Small intestine (tissue), 7 donors: ENCODE measurements at regions not wholly inside any gene's neighbourhood (a gene's known extent, or its start where the extent isn't known, plus 50 kb on each side); places are given as distances from the start of the nearest gene placed in this dataset.

Source experiments
- DNase-seq, 2 donors: peaks; one replicate each; pipeline versions ENCODE4 v3.0.0 to v3.0.0-alpha.2; 2013
- FAIRE-seq: peaks from 2 replicates; lab custom pipeline; 2012; peaks lifted over from hg19 to GRCh38; lab: Jason Lieb, UNC
- H3K27ac ChIP-seq, 3 donors: one replicate each; pipeline ENCODE4 v1.5.1; 2013; ENCODE audit warnings: low read length in 2 of 3, mild to moderate bottlenecking in 2 of 3, control low read depth in 1 of 3, inconsistent platforms in 1 of 3, low read depth in 1 of 3, moderate library complexity in 1 of 3
- H3K27me3 ChIP-seq, 3 donors: one replicate each; pipeline ENCODE4 v1.6.1; 2013; ENCODE audit warnings: low read length in 3 of 3, inconsistent platforms in 1 of 3; ENCODE audit not compliant: control insufficient read depth in 3 of 3, insufficient read depth in 3 of 3
- H3K36me3 ChIP-seq, 3 donors: one replicate each; pipeline ENCODE4 v1.6.1; 2013; ENCODE audit warnings: low read length in 3 of 3, inconsistent platforms in 1 of 3, low read depth in 1 of 3, mild to moderate bottlenecking in 1 of 3, moderate library complexity in 1 of 3; ENCODE audit not compliant: control insufficient read depth in 3 of 3, insufficient read depth in 2 of 3
- H3K4me1 ChIP-seq, 3 donors: one replicate each; pipeline ENCODE4 v1.6.1; 2013; ENCODE audit warnings: low read length in 2 of 3, inconsistent platforms in 1 of 3, low read depth in 1 of 3, mild to moderate bottlenecking in 1 of 3, moderate library complexity in 1 of 3; ENCODE audit not compliant: control insufficient read depth in 3 of 3, insufficient read depth in 2 of 3
- H3K4me3 ChIP-seq, 3 donors: one replicate each; pipeline ENCODE4 v1.5.1; 2013; ENCODE audit warnings: low read length in 3 of 3, control low read depth in 1 of 3, inconsistent platforms in 1 of 3, low read depth in 1 of 3, mild to moderate bottlenecking in 1 of 3, moderate library complexity in 1 of 3
- H3K9me3 ChIP-seq, 2 donors: one replicate each; pipeline ENCODE4 v1.6.1; 2013; ENCODE audit warnings: low read depth in 1 of 2, low read length in 1 of 2; ENCODE audit not compliant: control insufficient read depth in 2 of 2, insufficient read depth in 1 of 2
- WGBS, 3 donors: extraction: QIAGEN DNeasy Blood & Tissue Kit; methylation state at CpG; one replicate each; pipeline ENCODE4 v1.1.7; 2013; 5-methylcytosine and 5-hydroxymethylcytosine counted together
- donor health status: healthy with polysubstance abuse.
- donor health status: control.
- donor health status: control.
- donor health status: Bipolar disorder and iron deficiency.
- donor health status: healthy.

- Histone ChIP-seq H3K36me3 (no peaks in the 10 kb centered on the region), H3K9me3 (no peaks in the 10 kb centered on the region), H3K27ac (no peak overlapping the region), H3K4me1 (no peaks in the 10 kb centered on the region), H3K27me3 (no peaks in the 10 kb centered on the region), H3K4me3 (no peak overlapping the region)
- DNase-seq = peak in 1 of 2 donors; percentile 26
- FAIRE-seq = no peak
- 36 to 55% (median 40%) methylated on average over 6 of the region's 6 CpGs for WGBS, 3 donors
Observed at GRCh38 chr15:93482731-93483130, 393.7 kb upstream of the RGMA start.

DNA sequence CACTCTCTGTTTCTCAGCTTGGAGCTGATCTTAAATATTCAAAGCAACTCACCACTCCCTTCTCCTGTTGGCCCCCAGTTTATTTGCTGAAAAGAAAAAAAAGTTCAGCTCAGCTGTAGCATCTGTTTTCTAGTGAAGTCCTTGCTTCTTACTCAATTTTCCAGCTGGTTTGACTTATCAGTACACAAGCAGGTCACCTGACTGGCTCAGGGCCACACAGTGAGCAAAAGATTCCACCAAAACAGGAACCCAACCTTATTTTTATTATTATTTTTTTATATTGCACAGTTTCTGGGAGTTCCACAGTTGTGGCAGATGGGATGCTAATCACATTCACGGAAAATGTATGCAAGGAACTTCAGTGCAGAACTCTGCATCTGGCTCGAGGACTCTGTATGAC is 390.7 kb upstream of the RGMA start:
- Histone ChIP-seq H3K4me3 (no peak overlapping the region), H3K27ac (no peak overlapping the region), H3K36me3 (no peaks in the 10 kb centered on the region), H3K27me3 (no peaks in the 10 kb centered on the region), H3K9me3 (no peaks in the 10 kb centered on the region), H3K4me1 (no peaks in the 10 kb centered on the region)
- no peak for FAIRE-seq
- 49 to 66% (median 55%) methylated on average over 2 of the region's 2 CpGs for WGBS, 3 donors
- DNase-seq = no peak

DNA sequence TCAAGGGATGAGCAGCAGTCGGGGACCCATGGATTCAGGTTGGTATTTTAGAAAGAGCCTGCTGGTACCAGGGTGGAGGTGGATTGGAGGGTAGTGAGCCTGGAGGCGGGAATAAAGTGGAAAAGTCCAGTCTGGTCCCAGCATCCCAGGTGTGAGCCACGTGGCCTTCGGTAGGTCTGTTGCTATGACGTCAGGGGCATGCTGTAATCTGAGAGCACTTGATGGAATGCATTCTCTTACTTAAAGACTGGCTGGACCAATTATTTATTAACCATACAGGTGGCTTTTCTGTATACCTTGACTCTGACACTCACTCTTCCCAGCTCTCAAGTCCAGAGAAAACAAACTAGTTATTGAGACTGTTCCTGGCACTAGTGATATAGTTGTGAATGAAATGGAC is 389.9 kb upstream of the RGMA start:
- no peak overlapping the region for H3K27ac ChIP-seq
- FAIRE-seq (no peak), DNase-seq (no peak)
- H3K36me3 ChIP-seq = no peaks in the 10 kb centered on the region
- 30 to 64% (median 40%) methylated on average over 5 of the region's 5 CpGs for WGBS, 3 donors
- H3K27me3 ChIP-seq = no peaks in the 10 kb centered on the region
- no peak overlapping the region for H3K4me3 ChIP-seq
- H3K9me3 ChIP-seq = no peaks in the 10 kb centered on the region
- no peaks in the 10 kb centered on the region for H3K4me1 ChIP-seq

DNA sequence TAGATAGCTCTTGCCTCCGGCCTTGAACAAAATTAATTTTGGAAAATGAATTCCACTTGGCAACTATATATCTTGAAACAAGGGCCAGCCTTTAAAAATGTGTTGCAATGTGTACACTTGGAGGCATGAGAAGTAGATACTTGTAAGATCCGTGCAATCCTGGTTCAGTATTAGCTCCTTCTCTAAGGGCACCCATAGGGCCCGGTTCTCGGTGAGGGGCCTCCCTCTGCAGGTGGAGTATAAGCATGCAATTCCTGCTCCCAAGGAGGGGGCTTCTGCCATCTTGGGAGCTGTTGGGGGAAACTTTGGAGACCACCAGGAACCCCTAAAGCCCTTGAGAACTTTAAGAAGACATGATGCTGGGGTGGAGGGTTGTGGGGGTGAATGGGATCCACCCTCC is 388.7 kb upstream of the RGMA start:
- Histone ChIP-seq H3K4me3 (no peak overlapping the region), H3K36me3 (no peaks in the 10 kb centered on the region), H3K9me3 (no peaks in the 10 kb centered on the region), H3K4me1 (no peaks in the 10 kb centered on the region), H3K27ac (no peak overlapping the region), H3K27me3 (no peaks in the 10 kb centered on the region)
- FAIRE-seq = no peak
- 66 to 79% (median 78%) methylated on average over 4 of the region's 4 CpGs for WGBS, 3 donors
- DNase-seq = no peak

DNA sequence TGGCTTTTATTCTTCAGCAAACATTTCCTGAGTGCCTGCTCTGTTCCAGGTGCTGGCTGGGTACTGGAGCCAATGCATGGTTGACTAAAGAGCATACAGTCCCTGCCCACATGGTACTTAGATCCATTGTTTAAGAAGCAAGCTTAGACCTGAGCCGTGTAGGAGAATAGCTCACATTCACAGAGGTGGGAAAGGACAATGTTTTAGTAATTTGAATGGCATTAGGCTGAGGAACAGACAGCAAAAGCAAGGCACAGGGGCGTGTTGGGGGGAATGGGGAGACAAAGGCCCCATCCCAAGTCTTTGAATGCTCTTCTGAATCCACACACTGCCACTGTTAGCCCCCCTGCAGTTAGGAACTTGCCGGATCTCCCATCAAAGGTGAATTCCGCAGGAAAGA is 388.2 kb upstream of the RGMA start:
- H3K4me3 ChIP-seq = no peak overlapping the region
- no peak for FAIRE-seq
- H3K4me1 ChIP-seq = no peaks in the 10 kb centered on the region
- no peak overlapping the region for H3K27ac ChIP-seq
- WGBS, 3 donors = 51 to 63% (median 55%) methylated on average over 4 of the region's 4 CpGs
- no peaks in the 10 kb centered on the region for H3K36me3 ChIP-seq
- DNase-seq = no peak
- no peaks in the 10 kb centered on the region for H3K9me3 ChIP-seq
- H3K27me3 ChIP-seq = no peaks in the 10 kb centered on the region

DNA sequence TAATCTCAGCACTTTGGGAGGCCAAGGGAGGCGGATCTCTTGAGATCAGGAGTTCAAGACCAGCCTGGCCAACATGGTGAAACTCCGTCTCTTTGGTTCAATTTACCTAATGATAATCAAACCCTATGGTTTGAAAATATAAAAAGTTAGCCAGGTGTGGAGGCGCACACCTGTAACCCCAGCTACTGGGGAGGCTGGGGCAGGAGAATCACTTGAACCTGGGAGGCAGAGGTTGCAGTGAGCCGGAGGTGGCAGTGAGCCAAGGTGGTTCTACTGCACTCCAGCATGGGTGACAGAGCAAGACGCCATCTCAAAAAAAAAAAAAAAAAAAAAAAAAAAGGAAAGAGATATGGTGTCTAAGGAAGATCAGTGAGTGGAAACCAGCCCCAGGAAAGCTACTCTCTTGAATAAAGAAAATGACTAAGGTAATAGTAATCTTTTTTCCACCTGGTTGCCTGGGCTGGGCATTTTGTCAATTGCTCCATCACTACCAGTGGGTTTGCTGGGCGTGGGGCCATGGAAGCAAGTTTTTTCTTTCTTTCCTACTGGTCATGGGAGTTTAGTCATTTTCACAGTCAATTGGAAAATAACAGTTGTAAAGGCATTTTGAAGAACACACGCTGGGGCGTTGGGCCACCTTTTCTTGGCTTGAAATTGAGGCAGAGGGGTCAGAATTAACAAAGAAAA is 387.6 kb upstream of the RGMA start:
- H3K4me3 ChIP-seq = no peak overlapping the region
- H3K27me3 ChIP-seq = no peaks in the 10 kb centered on the region
- no peaks in the 10 kb centered on the region for H3K36me3 ChIP-seq
- no peak overlapping the region for H3K27ac ChIP-seq
- H3K9me3 ChIP-seq = no peaks in the 10 kb centered on the region
- no peaks in the 10 kb centered on the region for H3K4me1 ChIP-seq
- WGBS, 3 donors = 69 to 83% (median 83%) methylated on average over 8 of the region's 8 CpGs
- no peak for DNase-seq
- FAIRE-seq = no peak

- Histone ChIP-seq H3K9me3 (no peaks in the 10 kb centered on the region), H3K4me1 (no peaks in the 10 kb centered on the region), H3K27me3 (no peaks in the 10 kb centered on the region), H3K27ac (no peak overlapping the region), H3K4me3 (no peak overlapping the region), H3K36me3 (no peaks in the 10 kb centered on the region)
- DNase-seq (no peak), FAIRE-seq (no peak)
- WGBS, 3 donors = 62 to 76% (median 70%) methylated on average over 9 of the region's 9 CpGs
Observed at GRCh38 chr15:93474728-93475127, 385.7 kb upstream of the RGMA start.

DNA sequence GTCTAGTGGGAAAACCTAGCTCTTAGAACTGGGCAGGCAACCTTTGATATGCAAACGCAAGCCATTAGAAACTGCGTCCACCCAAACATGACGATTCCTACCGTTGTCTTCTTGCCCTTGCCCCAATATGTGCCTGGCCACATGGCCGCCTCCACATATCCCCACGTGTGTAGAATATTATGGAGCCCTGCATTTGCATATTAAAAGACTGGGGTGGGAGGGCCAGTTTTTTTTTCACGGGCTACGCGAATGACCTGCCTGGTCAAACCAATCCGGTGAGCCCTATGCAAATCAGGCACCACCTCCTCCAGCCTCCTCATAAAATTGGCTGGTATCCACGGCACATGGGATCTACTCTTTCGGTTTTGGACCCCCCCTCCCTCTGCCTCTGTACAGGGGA is 381.0 kb upstream of the RGMA start:
- FAIRE-seq (no peak), DNase-seq (no peak)
- Histone ChIP-seq H3K36me3 (no peaks in the 10 kb centered on the region), H3K4me1 (no peaks in the 10 kb centered on the region), H3K4me3 (no peak overlapping the region), H3K27ac (no peak overlapping the region), H3K9me3 (no peaks in the 10 kb centered on the region), H3K27me3 (no peaks in the 10 kb centered on the region)
- 78 to 84% (median 83%) methylated on average over 12 of the region's 12 CpGs for WGBS, 3 donors

- DNase-seq (no peak), FAIRE-seq (no peak)
- 15 to 35% (median 20%) methylated on average over 3 of the region's 3 CpGs for whole genome bisulfite sequencing, 3 donors
- Histone ChIP-seq H3K4me3 (no peak overlapping the region), H3K27me3 (no peaks in the 10 kb centered on the region), H3K4me1 (no peaks in the 10 kb centered on the region), H3K27ac (no peak overlapping the region), H3K9me3 (no peaks in the 10 kb centered on the region), H3K36me3 (no peaks in the 10 kb centered on the region)
Observed at GRCh38 chr15:93467337-93467736, 378.3 kb upstream of the RGMA start.
